ENCODE measurements at regions not wholly inside any gene's neighbourhood (a gene's known extent, or its start where the extent isn't known, plus 50 kb on each side); places are given as distances from the start of the nearest gene placed in this dataset.

DNA sequence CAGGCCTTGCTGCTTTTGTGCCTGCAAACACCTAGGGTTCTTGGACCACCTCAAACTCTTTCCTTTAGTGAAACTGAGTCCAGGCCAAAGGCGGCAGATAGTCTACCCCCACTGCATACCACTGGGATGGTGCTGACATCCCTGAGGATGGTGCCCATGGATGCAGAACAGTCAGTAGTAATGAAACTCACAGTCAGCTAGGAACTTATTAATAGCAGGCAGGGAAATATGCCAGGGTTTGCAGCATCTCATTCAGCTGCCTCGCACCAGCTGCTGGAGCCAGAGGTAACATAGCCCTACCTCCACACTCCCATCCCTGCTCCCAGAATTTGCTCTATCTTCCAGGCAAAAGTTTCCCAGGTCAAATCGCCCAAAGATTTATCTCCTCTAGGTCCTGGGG is 189.1 kb downstream of the SREK1 start:
- Histone ChIP-seq H3K4me3 (replicated peaks in 1 of 3; ENCODE audit: insufficient read depth in 1 of 3, low read depth in 2 of 3, low read length in 3 of 3) (no peak overlapping the region), H3K4me2 (ENCODE audit: low read depth, low read length) (no peak overlapping the region), H4K20me1 (ENCODE audit: insufficient read depth, low read length) (no peaks in the 10 kb centered on the region), H2AFZ (ENCODE audit: low read length) (no peak overlapping the region), H3K9ac (ENCODE audit: insufficient read depth, low read depth, low read length) (no peak overlapping the region), H3K36me3 (replicated peaks in 1 of 2; ENCODE audit: control insufficient read depth in 1 of 2, insufficient read depth in 2 of 2, low read length in 2 of 2) (no peaks in the 10 kb centered on the region), H3K4me1 (ENCODE audit: insufficient read depth, low read length) (no peaks in the 10 kb centered on the region), H3K27ac (ENCODE audit: extremely low read length, insufficient read depth, low read length) (no peak overlapping the region), H3K9me3 (ENCODE audit: low read length) (no peaks in the 10 kb centered on the region), H3K27me3 (ENCODE audit: control insufficient read depth in 1 of 2, insufficient read depth in 2 of 2, low read length in 2 of 2) (no peaks in the 10 kb centered on the region; a peak in 1 of 5 replicates), H3K79me2 (ENCODE audit: insufficient read depth, low read length) (no peaks in the 10 kb centered on the region)
- ATAC-seq: no peak
- no peak for DNase-seq (ENCODE audit: low spot score)
- ChIA-PET POLR2A (no interaction called here), CTCF (ENCODE audit: low intra/inter-chr PET ratio, low total read pairs) (no interaction called here)
- FAIRE-seq: no peak
- 0% methylated on average over 3 of the region's 3 CpGs for WGBS (ENCODE audit: low lambda C conversion rate)
- no TSS peak for BruUV-seq (replicated peaks)
- in situ Hi-C loops (cut with HindIII; ENCODE audit: extremely low pct_ligation_motif_present, low pct_unique_long_range_greater_than_20kb) (no loop called here), intact Hi-C loops (cut with micrococcal nuclease; ENCODE audit: unreplicated experiment) (no loop called here)
- no peak for TF ChIP-seq ZNF644 (CRISPR knock-in tag; IDR thresholded peaks at IDR 0.05; ENCODE audit: low read depth)
- no peak for TF ChIP-seq ZSCAN22 (CRISPR knock-in tag; IDR thresholded peaks at IDR 0.05)
- no peak for TF ChIP-seq SOX13 (IDR thresholded peaks at IDR 0.05)
- TF ChIP-seq SOX13 (CRISPR knock-in tag; conservative IDR thresholded peaks at IDR 0.05 in 1 of 2, IDR thresholded peaks at IDR 0.05 in 1 of 2): no peak
- TF ChIP-seq ARHGAP35 (CRISPR knock-in tag; IDR thresholded peaks at IDR 0.05; ENCODE audit: borderline replicate concordance): no peak
- TF ChIP-seq NFATC3 (CRISPR knock-in tag; IDR thresholded peaks at IDR 0.05): no peak
- TF ChIP-seq HOXA7 (CRISPR knock-in tag; IDR thresholded peaks at IDR 0.05): no peak
- no peak for TF ChIP-seq ZNF180 (CRISPR knock-in tag; IDR thresholded peaks at IDR 0.05; ENCODE audit: borderline replicate concordance, low read depth)
- TF ChIP-seq SIN3A (IDR thresholded peaks at IDR 0.05; ENCODE audit: borderline replicate concordance, low read depth, low read length): no peak
- TF ChIP-seq PHF5A (CRISPR knock-in tag; IDR thresholded peaks at IDR 0.05; ENCODE audit: low read depth, unreplicated experiment): no peak
- TF ChIP-seq, protein P1, sequence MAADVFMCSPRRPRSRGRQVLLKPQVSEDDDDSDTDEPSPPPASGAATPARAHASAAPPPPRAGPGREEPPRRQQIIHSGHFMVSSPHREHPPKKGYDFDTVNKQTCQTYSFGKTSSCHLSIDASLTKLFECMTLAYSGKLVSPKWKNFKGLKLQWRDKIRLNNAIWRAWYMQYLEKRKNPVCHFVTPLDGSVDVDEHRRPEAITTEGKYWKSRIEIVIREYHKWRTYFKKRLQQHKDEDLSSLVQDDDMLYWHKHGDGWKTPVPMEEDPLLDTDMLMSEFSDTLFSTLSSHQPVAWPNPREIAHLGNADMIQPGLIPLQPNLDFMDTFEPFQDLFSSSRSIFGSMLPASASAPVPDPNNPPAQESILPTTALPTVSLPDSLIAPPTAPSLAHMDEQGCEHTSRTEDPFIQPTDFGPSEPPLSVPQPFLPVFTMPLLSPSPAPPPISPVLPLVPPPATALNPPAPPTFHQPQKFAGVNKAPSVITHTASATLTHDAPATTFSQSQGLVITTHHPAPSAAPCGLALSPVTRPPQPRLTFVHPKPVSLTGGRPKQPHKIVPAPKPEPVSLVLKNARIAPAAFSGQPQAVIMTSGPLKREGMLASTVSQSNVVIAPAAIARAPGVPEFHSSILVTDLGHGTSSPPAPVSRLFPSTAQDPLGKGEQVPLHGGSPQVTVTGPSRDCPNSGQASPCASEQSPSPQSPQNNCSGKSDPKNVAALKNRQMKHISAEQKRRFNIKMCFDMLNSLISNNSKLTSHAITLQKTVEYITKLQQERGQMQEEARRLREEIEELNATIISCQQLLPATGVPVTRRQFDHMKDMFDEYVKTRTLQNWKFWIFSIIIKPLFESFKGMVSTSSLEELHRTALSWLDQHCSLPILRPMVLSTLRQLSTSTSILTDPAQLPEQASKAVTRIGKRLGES (CRISPR knock-in tag; IDR thresholded peaks at IDR 0.05; ENCODE audit: borderline replicate concordance): no peak
- TF ChIP-seq ATM (IDR thresholded peaks at IDR 0.05; ENCODE audit: borderline replicate concordance): no peak
- TF ChIP-seq MED1 (CRISPR knock-in tag; IDR thresholded peaks at IDR 0.05): no peak
- no peak for TF ChIP-seq MEIS1 (CRISPR knock-in tag; IDR thresholded peaks at IDR 0.05; ENCODE audit: borderline replicate concordance)
- no peak for TF ChIP-seq NRL (CRISPR knock-in tag; IDR thresholded peaks at IDR 0.05; ENCODE audit: borderline replicate concordance)
- TF ChIP-seq PCBP1 (IDR thresholded peaks at IDR 0.05; ENCODE audit: borderline replicate concordance, low read depth, low read length): no peak
- TF ChIP-seq, protein P2, sequence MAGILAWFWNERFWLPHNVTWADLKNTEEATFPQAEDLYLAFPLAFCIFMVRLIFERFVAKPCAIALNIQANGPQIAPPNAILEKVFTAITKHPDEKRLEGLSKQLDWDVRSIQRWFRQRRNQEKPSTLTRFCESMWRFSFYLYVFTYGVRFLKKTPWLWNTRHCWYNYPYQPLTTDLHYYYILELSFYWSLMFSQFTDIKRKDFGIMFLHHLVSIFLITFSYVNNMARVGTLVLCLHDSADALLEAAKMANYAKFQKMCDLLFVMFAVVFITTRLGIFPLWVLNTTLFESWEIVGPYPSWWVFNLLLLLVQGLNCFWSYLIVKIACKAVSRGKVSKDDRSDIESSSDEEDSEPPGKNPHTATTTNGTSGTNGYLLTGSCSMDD (CRISPR knock-in tag; IDR thresholded peaks at IDR 0.05): no peak
- no peak for TF ChIP-seq ELF3 (CRISPR knock-in tag; IDR thresholded peaks at IDR 0.05)
